GM21360 (cell line): ENCODE measurements at regions not wholly inside any gene's neighbourhood (a gene's known extent, or its start where the extent isn't known, plus 50 kb on each side); places are given as distances from the start of the nearest gene placed in this dataset.
"Not testable (repeated sequence)": the region's sequence is repeated elsewhere in the genome, so short reads cannot be mapped to it uniquely, and the experiment has no call there.

Experiments
- ATAC-seq: cut with Tn5 transposase; IDR thresholded peaks from one replicate; pipeline ENCODE4 v1.9.1; 2021; ENCODE audit warnings: mild to moderate bottlenecking, moderate library complexity; ENCODE audit not compliant: unreplicated experiment

GRCh38 chr5:51558682-51559081, 175.4 kb downstream of the ISL1 start:
- ATAC-seq = no peak

- ATAC-seq = no peak
Measured at GRCh38 chr5:51559339-51559738, 176.1 kb downstream of the ISL1 start.

GRCh38 chr5:51559921-51560658, 176.8 kb downstream of the ISL1 start:
- ATAC-seq = no peak

- no peak for ATAC-seq
Measured at GRCh38 chr5:51566953-51567352, 183.7 kb downstream of the ISL1 start.

GRCh38 chr5:51567636-51568035, 184.4 kb downstream of the ISL1 start:
- ATAC-seq = no peak

- no peak for ATAC-seq
Measured at GRCh38 chr5:51573835-51574234, 190.6 kb downstream of the ISL1 start.

- ATAC-seq = no peak
Measured at GRCh38 chr5:51582871-51583394, 199.7 kb downstream of the ISL1 start.

GRCh38 chr5:51598026-51598425, 214.8 kb downstream of the ISL1 start:
- ATAC-seq = no peak

GRCh38 chr5:51599587-51599986, 216.3 kb downstream of the ISL1 start:
- no peak for ATAC-seq

- no peak for ATAC-seq
Measured at GRCh38 chr5:51604324-51604723, 221.1 kb downstream of the ISL1 start.

- no peak for ATAC-seq
Measured at GRCh38 chr5:51606921-51607320, 223.7 kb downstream of the ISL1 start.

- ATAC-seq = no peak
Measured at GRCh38 chr5:51618234-51618633, 235.0 kb downstream of the ISL1 start.

- ATAC-seq = no peak
Measured at GRCh38 chr5:51621156-51621555, 237.9 kb downstream of the ISL1 start.

GRCh38 chr5:51622161-51622790, 239.0 kb downstream of the ISL1 start:
- no peak for ATAC-seq

GRCh38 chr5:51625224-51625968, 242.1 kb downstream of the ISL1 start:
- ATAC-seq = no peak

GRCh38 chr5:51632027-51632426, 248.8 kb downstream of the ISL1 start:
- no peak for ATAC-seq

- no peak for ATAC-seq
Measured at GRCh38 chr5:51632793-51633192, 249.5 kb downstream of the ISL1 start.

GRCh38 chr5:51636973-51637372, 253.7 kb downstream of the ISL1 start:
- ATAC-seq = not testable (repeated sequence)

- ATAC-seq = no peak
Measured at GRCh38 chr5:51644976-51645375, 261.7 kb downstream of the ISL1 start.

- no peak for ATAC-seq
Measured at GRCh38 chr5:51646482-51646881, 263.2 kb downstream of the ISL1 start.

- ATAC-seq = no peak
Measured at GRCh38 chr5:51650824-51651223, 267.6 kb downstream of the ISL1 start.

GRCh38 chr5:51651476-51651875, 268.2 kb downstream of the ISL1 start:
- no peak for ATAC-seq
